Adrenal gland (tissue), 9 donors: ENCODE measurements at regions not wholly inside any gene's neighbourhood (a gene's known extent, or its start where the extent isn't known, plus 50 kb on each side); places are given as distances from the start of the nearest gene placed in this dataset.

Source experiments
- DNase-seq, 7 donors: peaks; one replicate each; pipeline ENCODE4 v3.0.0-alpha.2; 2019 to 2020
- H3K27ac ChIP-seq, 5 donors: fragments of 200-600 bp; sonication (generic) in 4 of 5; 1 replicate in 3 of 5; 2 replicates in 2 of 5; pipeline versions ENCODE4 v1.5.1 to v1.8.0; 2016 to 2020; ENCODE audit warnings: mild to moderate bottlenecking in 1 of 5
- H3K27me3 ChIP-seq: fragments of 200-600 bp; 2 replicates; pipeline ENCODE4 v1.8.0; 2021
- H3K36me3 ChIP-seq, 2 donors: fragments of 200-600 bp; replicated peaks in 1 of 2; 1 replicate in 1 of 2; 2 replicates in 1 of 2; pipeline versions ENCODE4 v1.5.1 to v1.8.0; 2018 to 2022
- H3K4me1 ChIP-seq, 2 donors: fragments of 200-600 bp; replicated peaks in 1 of 2; 1 replicate in 1 of 2; 2 replicates in 1 of 2; pipeline versions ENCODE4 v1.5.1 to v1.8.0; 2018 to 2021
- H3K4me3 ChIP-seq, 4 donors: fragments of 200-600 bp; sonication (generic) in 3 of 4; one replicate each; pipeline ENCODE4 v1.5.1; 2016 to 2018
- H3K9me3 ChIP-seq, 3 donors: fragments of 200-600 bp; sonication (generic) in 1 of 3; replicated peaks in 1 of 3; 1 replicate in 2 of 3; 2 replicates in 1 of 3; pipeline versions ENCODE4 v1.5.1 to v1.8.0; 2016 to 2021
- CTCF ChIP-seq, 6 experiments: fragments of 450-650 bp in 4 of 6; fragments of 200-600 bp in 2 of 6; sonication (generic) in 1 of 6; IDR thresholded peaks; 1 replicate in 5 of 6; 2 replicates in 1 of 6; pipeline versions ENCODE4 v1.5.1 to v1.8.0; 2016 to 2021; ENCODE audit warnings: antibody characterized with exemption in 6 of 6, mild to moderate bottlenecking in 2 of 6, moderate library complexity in 1 of 6
- POLR2A ChIP-seq, 2 donors: fragments of 450-650 bp; IDR thresholded peaks; one replicate each; pipeline ENCODE4 v1.6.1; 2017; ENCODE audit warnings: antibody characterized with exemption in 2 of 2, mild to moderate bottlenecking in 2 of 2, moderate library complexity in 1 of 2
- whole genome bisulfite sequencing, 4 donors: extraction: QIAGEN DNeasy Blood & Tissue Kit in 2 of 4; methylation state at CpG; one replicate each; pipeline versions ENCODE4 v1.1.5 to v1.1.7; 2013 to 2017; 5-methylcytosine and 5-hydroxymethylcytosine counted together
- intact Hi-C, 2 donors: fragments of 100-400 bp; cut with DNase I; formaldehyde crosslinking; loops; one replicate each; pipeline versions ENCODE4 v1.14.1 to v1.15.0; 2022 to 2023
- donor health status: healthy with polysubstance abuse.
- donor health status: Bipolar disorder and iron deficiency.
- donor health status: DM: yes; HTN: yes; CAD: no.
- donor health status: DM: no; HTN: no; CAD: no.
- donor health status: DM: no; HTN: no; CAD: no.

GRCh38 chr2:59080451-59081181 lies 839.5 kb upstream of the FANCL start:
- Histone ChIP-seq H3K27ac (no peak overlapping the region), H3K36me3 (no peaks in the 10 kb centered on the region), H3K4me3 (no peak overlapping the region), H3K4me1 (no peaks in the 10 kb centered on the region), H3K27me3 (no peaks in the 10 kb centered on the region), H3K9me3 (no peaks in the 10 kb centered on the region)
- DNase-seq: no peak
- WGBS, 4 donors: 81 to 88% (median 85%) methylated on average over 4 of the region's 4 CpGs
- intact Hi-C loops: no loop called here
- TF ChIP-seq POLR2A (IDR thresholded peaks at IDR 0.05): no peak
- no peak for TF ChIP-seq CTCF (IDR thresholded peaks at IDR 0.05)

GRCh38 chr2:59077981-59078531 lies 836.9 kb upstream of the FANCL start:
- H3K4me1 ChIP-seq: no peaks in the 10 kb centered on the region
- WGBS, 4 donors: 71 to 79% (median 75%) methylated on average over 6 of the region's 6 CpGs
- H3K36me3 ChIP-seq: no peaks in the 10 kb centered on the region
- intact Hi-C loops: no loop called here
- H3K27me3 ChIP-seq: no peaks in the 10 kb centered on the region
- TF ChIP-seq CTCF (IDR thresholded peaks at IDR 0.05) (no peak), POLR2A (IDR thresholded peaks at IDR 0.05) (no peak)
- no peaks in the 10 kb centered on the region for H3K9me3 ChIP-seq
- no peak overlapping the region for H3K27ac ChIP-seq
- no peak overlapping the region for H3K4me3 ChIP-seq
- DNase-seq: no peak

- 80 to 84% (median 83%) methylated on average over 6 of the region's 6 CpGs for WGBS, 4 donors
- Histone ChIP-seq H3K27me3 (no peaks in the 10 kb centered on the region), H3K9me3 (no peaks in the 10 kb centered on the region), H3K36me3 (no peaks in the 10 kb centered on the region), H3K27ac (no peak overlapping the region), H3K4me3 (no peak overlapping the region), H3K4me1 (no peaks in the 10 kb centered on the region)
- no peak for TF ChIP-seq POLR2A (IDR thresholded peaks at IDR 0.05)
- TF ChIP-seq CTCF (IDR thresholded peaks at IDR 0.05): no peak
- intact Hi-C loops: no loop called here
- no peak for DNase-seq
Measured at GRCh38 chr2:59077026-59077725, 836.1 kb upstream of the FANCL start.

GRCh38 chr2:59076079-59076619 lies 835.0 kb upstream of the FANCL start:
- DNase-seq: no peak
- intact Hi-C loops: no loop called here
- H3K27me3 ChIP-seq: no peaks in the 10 kb centered on the region
- no peaks in the 10 kb centered on the region for H3K4me1 ChIP-seq
- no peak overlapping the region for H3K4me3 ChIP-seq
- H3K9me3 ChIP-seq: no peaks in the 10 kb centered on the region
- TF ChIP-seq CTCF (IDR thresholded peaks at IDR 0.05): no peak
- no peak for TF ChIP-seq POLR2A (IDR thresholded peaks at IDR 0.05)
- 59 to 73% (median 66%) methylated on average over 5 of the region's 5 CpGs for WGBS, 4 donors
- H3K36me3 ChIP-seq: no peaks in the 10 kb centered on the region
- H3K27ac ChIP-seq: no peak overlapping the region
